Epithelial cell of proximal tubule (primary cell): ENCODE measurements at regions not wholly inside any gene's neighbourhood (a gene's known extent, or its start where the extent isn't known, plus 50 kb on each side); places are given as distances from the start of the nearest gene placed in this dataset.

ENCODE experiments used
- DNase-seq: peaks from one replicate; pipeline ENCODE4 v3.0.0-alpha.2; 2011; ENCODE audit warnings: low read depth
- H3K4me3 ChIP-seq: 2 replicates; pipeline ENCODE4 v1.5.1; 2011; ENCODE audit warnings: low read depth, mild to moderate bottlenecking, low read length
- CTCF ChIP-seq: conservative IDR thresholded peaks from 2 replicates; pipeline ENCODE4 v1.5.1; 2012; ENCODE audit warnings: low read depth, mild to moderate bottlenecking, low read length

GRCh38 chr7:35446091-35446490, 192.2 kb upstream of the TBX20 start:
- no peak for TF ChIP-seq CTCF
- no peak overlapping the region for H3K4me3 ChIP-seq
- DNase-seq = no peak

GRCh38 chr7:35437619-35438275, 183.8 kb upstream of the TBX20 start:
- H3K4me3 ChIP-seq = no peak overlapping the region
- TF ChIP-seq CTCF = no peak
- DNase-seq = no peak

- no peak overlapping the region for H3K4me3 ChIP-seq
- TF ChIP-seq CTCF = no peak
- DNase-seq = no peak
Measured at GRCh38 chr7:35436452-35436851, 182.6 kb upstream of the TBX20 start.

- TF ChIP-seq CTCF = peak; percentile 54
- DNase-seq = no peak
- no peak overlapping the region for H3K4me3 ChIP-seq
Measured at GRCh38 chr7:35430547-35431153, 176.8 kb upstream of the TBX20 start.

- peak; percentile 88 for TF ChIP-seq CTCF
- DNase-seq = no peak
- H3K4me3 ChIP-seq = no peak overlapping the region
Measured at GRCh38 chr7:35424869-35425495, 171.1 kb upstream of the TBX20 start.

GRCh38 chr7:35424440-35424839, 170.5 kb upstream of the TBX20 start:
- no peak for TF ChIP-seq CTCF
- H3K4me3 ChIP-seq = no peak overlapping the region
- DNase-seq = no peak

- DNase-seq = no peak
- no peak overlapping the region for H3K4me3 ChIP-seq
- no peak for TF ChIP-seq CTCF
Measured at GRCh38 chr7:35422715-35423114, 168.8 kb upstream of the TBX20 start.
